OCI-LY1 (cell line): ENCODE measurements at regions not wholly inside any gene's neighbourhood (a gene's known extent, or its start where the extent isn't known, plus 50 kb on each side); places are given as distances from the start of the nearest gene placed in this dataset.

Experiments used
- H2AFZ ChIP-seq: fragments of 200-600 bp; sonication (generic), shearing (Covaris generic); 2 replicates; pipeline ENCODE4 v1.6.0; 2014; ENCODE audit warnings: antibody characterized with exemption, mild to moderate bottlenecking, low read length
- H3F3A ChIP-seq: fragments of 200-600 bp; sonication (generic), shearing (Covaris generic); 2 replicates; pipeline ENCODE4 v1.6.0; 2014; ENCODE audit warnings: mild to moderate bottlenecking, antibody characterized with exemption, low read length, moderate library complexity; ENCODE audit not compliant: insufficient read depth
- H3K27ac ChIP-seq: fragments of 200-600 bp; sonication (generic); 2 replicates; pipeline ENCODE4 v1.5.1; 2014; ENCODE audit warnings: low read length, mixed run types, mild to moderate bottlenecking, low read depth; ENCODE audit not compliant: poor library complexity, severe bottlenecking
- H3K27me3 ChIP-seq: fragments of 200-600 bp; sonication (generic); 2 replicates; pipeline ENCODE4 v1.6.0; 2014; ENCODE audit warnings: antibody characterized with exemption, mild to moderate bottlenecking, low read length, moderate library complexity; ENCODE audit not compliant: insufficient read depth
- H3K36me3 ChIP-seq: fragments of 200-600 bp; sonication (generic); 2 replicates; pipeline ENCODE4 v1.6.1; 2014; ENCODE audit warnings: mild to moderate bottlenecking, antibody characterized with exemption, low read length, moderate library complexity, mixed read lengths; ENCODE audit not compliant: insufficient read depth
- H3K4me1 ChIP-seq: fragments of 200-600 bp; sonication (generic); 2 replicates; pipeline ENCODE4 v1.5.1; 2014; ENCODE audit warnings: mild to moderate bottlenecking, low read length, moderate library complexity; ENCODE audit not compliant: insufficient read depth, severe bottlenecking
- H3K4me2 ChIP-seq: fragments of 200-600 bp; sonication (generic), shearing (Covaris generic); 2 replicates; pipeline ENCODE4 v1.6.1; 2014; ENCODE audit warnings: low read length
- H3K4me3 ChIP-seq: fragments of 200-600 bp; sonication (generic); 2 replicates; pipeline ENCODE4 v1.5.1; 2014; ENCODE audit warnings: low read length, low read depth, mild to moderate bottlenecking, mixed read lengths; ENCODE audit not compliant: poor library complexity, severe bottlenecking
- H3K79me2 ChIP-seq: fragments of 200-600 bp; shearing (Covaris generic); 2 replicates; pipeline ENCODE4 v1.6.1; 2016; ENCODE audit warnings: mixed run types, low read length, mixed read lengths; ENCODE audit not compliant: insufficient read depth
- H3K9ac ChIP-seq: fragments of 200-600 bp; sonication (generic), shearing (Covaris generic); 2 replicates; pipeline ENCODE4 v1.6.1; 2014; ENCODE audit warnings: mild to moderate bottlenecking, low read length, mixed read lengths
- H3K9me2 ChIP-seq: fragments of 200-600 bp; sonication (generic), shearing (Covaris generic); 2 replicates; pipeline ENCODE4 v1.6.1; 2014; ENCODE audit warnings: low read depth, mild to moderate bottlenecking, low read length, mixed read lengths
- H3K9me3 ChIP-seq: fragments of 200-600 bp; shearing (Covaris generic); 2 replicates; pipeline ENCODE4 v1.6.1; 2014; ENCODE audit warnings: low read length, mixed read lengths
- H4K20me1 ChIP-seq: fragments of 200-600 bp; sonication (generic), shearing (Covaris generic); 2 replicates; pipeline ENCODE4 v1.6.0; 2016; ENCODE audit warnings: mild to moderate bottlenecking, low read length; ENCODE audit not compliant: insufficient read depth
- CTCF ChIP-seq: fragments of 200-600 bp; sonication (generic), shearing (Covaris generic); IDR thresholded peaks from 2 replicates; pipeline ENCODE4 v1.5.1; 2017; ENCODE audit warnings: mild to moderate bottlenecking, antibody characterized with exemption, low read length, moderate library complexity, mixed read lengths
- EZH2 ChIP-seq: fragments of 200-600 bp; sonication (generic), shearing (Covaris generic); IDR thresholded peaks from 2 replicates; pipeline ENCODE4 v1.8.0; 2017; ENCODE audit warnings: borderline replicate concordance, mixed run types, mild to moderate bottlenecking, antibody characterized with exemption, low read length, moderate library complexity, mixed read lengths

- Histone ChIP-seq H2AFZ (no peak overlapping the region), H4K20me1 (no peaks in the 10 kb centered on the region), H3K27ac (no peak overlapping the region), H3K4me1 (no peaks in the 10 kb centered on the region), H3K4me3 (no peak overlapping the region), H3K4me2 (no peak overlapping the region), H3K9me2 (no peaks in the 10 kb centered on the region), H3F3A (no peaks in the 10 kb centered on the region), H3K36me3 (no peaks in the 10 kb centered on the region), H3K27me3 (no peaks in the 10 kb centered on the region; the same call in 1 of the 2 replicates), H3K79me2 (no peaks in the 10 kb centered on the region), H3K9ac (no peak overlapping the region), H3K9me3 (no peaks in the 10 kb centered on the region)
- no peak for TF ChIP-seq CTCF
Observed at GRCh38 chr14:36055052-36055378, 121.5 kb downstream of the PTCSC3 start.

- H3K36me3 ChIP-seq: no peaks in the 10 kb centered on the region
- no peaks in the 10 kb centered on the region for H3K9me3 ChIP-seq
- no peak overlapping the region for H3K4me3 ChIP-seq
- no peak overlapping the region for H3K9ac ChIP-seq
- no peak overlapping the region for H2AFZ ChIP-seq
- no peaks in the 10 kb centered on the region for H4K20me1 ChIP-seq
- no peaks in the 10 kb centered on the region for H3F3A ChIP-seq
- TF ChIP-seq CTCF: no peak
- TF ChIP-seq EZH2: no peak
- no peaks in the 10 kb centered on the region; the same call in 1 of the 2 replicates for H3K27me3 ChIP-seq
- no peak overlapping the region for H3K4me2 ChIP-seq
- H3K79me2 ChIP-seq: no peaks in the 10 kb centered on the region
- no peaks in the 10 kb centered on the region for H3K4me1 ChIP-seq
- no peak overlapping the region for H3K27ac ChIP-seq
- H3K9me2 ChIP-seq: no peaks in the 10 kb centered on the region
Observed at GRCh38 chr14:36054353-36055051, 122.0 kb downstream of the PTCSC3 start.

GRCh38 chr14:36052681-36053080 lies 123.8 kb downstream of the PTCSC3 start:
- H3K79me2 ChIP-seq: no peaks in the 10 kb centered on the region
- TF ChIP-seq EZH2 (no peak), CTCF (no peak)

More at GRCh38 chr14:36052681-36053080, 123.8 kb downstream of the PTCSC3 start:
- H3K27me3 ChIP-seq: no peaks in the 10 kb centered on the region; the same call in 1 of the 2 replicates
- H4K20me1 ChIP-seq: no peaks in the 10 kb centered on the region
- H3K9me3 ChIP-seq: no peaks in the 10 kb centered on the region
- no peaks in the 10 kb centered on the region for H3K9me2 ChIP-seq
- no peak overlapping the region for H3K27ac ChIP-seq
- H3K36me3 ChIP-seq: no peaks in the 10 kb centered on the region
- H3K4me3 ChIP-seq: no peak overlapping the region
- no peak overlapping the region for H3K4me2 ChIP-seq
- H2AFZ ChIP-seq: no peak overlapping the region
- no peak overlapping the region for H3K9ac ChIP-seq
- no peaks in the 10 kb centered on the region for H3F3A ChIP-seq
- H3K4me1 ChIP-seq: no peaks in the 10 kb centered on the region
